ENCODE measurements at regions not wholly inside any gene's neighbourhood (a gene's known extent, or its start where the extent isn't known, plus 50 kb on each side); places are given as distances from the start of the nearest gene placed in this dataset.

GRCh38 chr10:33790521-33791271 lies 456.2 kb upstream of the NRP1 start:
- no peak for DNase-seq (ENCODE audit: low spot score in 2 of 2)
- no peak overlapping the region for H3K4me3 ChIP-seq
- no peaks in the 10 kb centered on the region for H3K9me3 ChIP-seq
- no peaks in the 10 kb centered on the region for H3K4me1 ChIP-seq
- no peaks in the 10 kb centered on the region for H3K27me3 ChIP-seq
- H3K27ac ChIP-seq: no peak overlapping the region
- intact Hi-C loops (cut with DNase I): no loop called here
- no peaks in the 10 kb centered on the region for H3K36me3 ChIP-seq
- TF ChIP-seq CTCF (IDR thresholded peaks at IDR 0.05): no peak

- H3K36me3 ChIP-seq: no peaks in the 10 kb centered on the region
- intact Hi-C loops (cut with DNase I): no loop called here
- H3K27me3 ChIP-seq: no peaks in the 10 kb centered on the region
- H3K9me3 ChIP-seq: no peaks in the 10 kb centered on the region
- H3K4me1 ChIP-seq: no peaks in the 10 kb centered on the region
- H3K27ac ChIP-seq: no peak overlapping the region
- H3K4me3 ChIP-seq: no peak overlapping the region
- DNase-seq (ENCODE audit: low spot score in 2 of 2): no peak
- TF ChIP-seq CTCF (IDR thresholded peaks at IDR 0.05): no peak
Observed at GRCh38 chr10:33783557-33783956, 449.1 kb upstream of the NRP1 start.

- Histone ChIP-seq H3K4me3 (no peak overlapping the region), H3K9me3 (no peaks in the 10 kb centered on the region), H3K27ac (no peak overlapping the region), H3K4me1 (no peaks in the 10 kb centered on the region), H3K27me3 (no peaks in the 10 kb centered on the region), H3K36me3 (no peaks in the 10 kb centered on the region)
- TF ChIP-seq CTCF (IDR thresholded peaks at IDR 0.05): no peak
- no peak for DNase-seq (ENCODE audit: low spot score in 2 of 2)
- intact Hi-C loops (cut with DNase I): no loop called here
Observed at GRCh38 chr10:33783078-33783477, 448.6 kb upstream of the NRP1 start.

- H3K4me1 ChIP-seq: no peaks in the 10 kb centered on the region
- no peak for DNase-seq (ENCODE audit: low spot score in 2 of 2)
- H3K27ac ChIP-seq: no peak overlapping the region
- H3K36me3 ChIP-seq: no peaks in the 10 kb centered on the region
- no peak for TF ChIP-seq CTCF (IDR thresholded peaks at IDR 0.05)
- H3K9me3 ChIP-seq: no peaks in the 10 kb centered on the region
- H3K27me3 ChIP-seq: no peaks in the 10 kb centered on the region
- no peak overlapping the region for H3K4me3 ChIP-seq
- intact Hi-C loops (cut with DNase I): no loop called here
Observed at GRCh38 chr10:33781606-33782395, 447.3 kb upstream of the NRP1 start.

GRCh38 chr10:33780961-33781360 lies 446.5 kb upstream of the NRP1 start:
- intact Hi-C loops (cut with DNase I): no loop called here
- Histone ChIP-seq H3K36me3 (no peaks in the 10 kb centered on the region), H3K27ac (no peak overlapping the region), H3K27me3 (no peaks in the 10 kb centered on the region), H3K9me3 (no peaks in the 10 kb centered on the region), H3K4me3 (no peak overlapping the region), H3K4me1 (no peaks in the 10 kb centered on the region)
- no peak for TF ChIP-seq CTCF (IDR thresholded peaks at IDR 0.05)
- DNase-seq (ENCODE audit: low spot score in 2 of 2): no peak

All from ascending aorta (tissue), 2 donors.